ENCODE measurements at regions not wholly inside any gene's neighbourhood (a gene's known extent, or its start where the extent isn't known, plus 50 kb on each side); places are given as distances from the start of the nearest gene placed in this dataset.

GRCh38 chr9:134551176-134551575 lies 90.4 kb upstream of the COL5A1 start:
- TF ChIP-seq CTCF (conservative IDR thresholded peaks at IDR 0.05 in 1 of 2, IDR thresholded peaks at IDR 0.05 in 1 of 2; ENCODE audit: low read depth in 1 of 2, low read length in 2 of 2) (no peak), EZH2 (IDR thresholded peaks at IDR 0.05; ENCODE audit: low read length, missing control alignments) (no peak)
